ENCODE measurements at regions not wholly inside any gene's neighbourhood (a gene's known extent, or its start where the extent isn't known, plus 50 kb on each side); places are given as distances from the start of the nearest gene placed in this dataset.

GRCh38 chr4:101708293-101709039 is 82.1 kb upstream of the BANK1 start:
- no peak for FAIRE-seq
- no peak for DNase-seq (ENCODE audit: insufficient read length, low spot score)

GRCh38 chr4:101707596-101707995 is 82.9 kb upstream of the BANK1 start:
- FAIRE-seq (no peak), DNase-seq (ENCODE audit: insufficient read length, low spot score) (no peak)
- no peak for TF ChIP-seq CTCF (IDR thresholded peaks at IDR 0.05; ENCODE audit: insufficient read depth, missing control alignments)

More at GRCh38 chr4:101708293-101709039, 82.1 kb upstream of the BANK1 start:
- TF ChIP-seq CTCF (IDR thresholded peaks at IDR 0.05; ENCODE audit: insufficient read depth, missing control alignments): no peak

GRCh38 chr4:101706535-101707057 is 83.9 kb upstream of the BANK1 start:
- DNase-seq (ENCODE audit: insufficient read length, low spot score) (no peak), FAIRE-seq (no peak)
- no peak for TF ChIP-seq CTCF (IDR thresholded peaks at IDR 0.05; ENCODE audit: insufficient read depth, missing control alignments)

DNA sequence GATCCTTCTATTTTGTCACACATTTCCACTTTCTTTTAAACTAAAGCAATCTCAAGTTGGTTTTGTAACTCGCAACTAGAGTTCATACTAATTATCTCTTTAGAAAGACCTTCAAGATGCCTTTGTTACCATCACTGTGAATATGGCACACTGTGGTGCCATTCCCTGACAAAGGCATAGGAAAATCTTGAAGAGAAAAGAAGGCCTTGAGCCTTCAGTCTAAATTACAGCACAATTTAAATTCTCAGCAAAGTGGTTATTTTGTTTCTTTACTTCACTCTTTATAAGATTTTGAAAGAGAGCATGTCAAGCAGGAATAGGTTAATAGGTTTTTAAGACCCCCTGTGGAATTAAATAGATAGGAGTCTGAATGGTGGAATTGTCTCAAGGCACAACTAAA is 89.0 kb upstream of the BANK1 start:
- TF ChIP-seq CTCF (IDR thresholded peaks at IDR 0.05; ENCODE audit: insufficient read depth, missing control alignments): no peak
- no peak for FAIRE-seq
- no peak for DNase-seq (ENCODE audit: insufficient read length, low spot score)

- no peak for DNase-seq (ENCODE audit: insufficient read length, low spot score)
- FAIRE-seq: no peak
- no peak for TF ChIP-seq CTCF (IDR thresholded peaks at IDR 0.05; ENCODE audit: insufficient read depth, missing control alignments)
Measured at GRCh38 chr4:101699441-101700124, 90.9 kb upstream of the BANK1 start.

DNA sequence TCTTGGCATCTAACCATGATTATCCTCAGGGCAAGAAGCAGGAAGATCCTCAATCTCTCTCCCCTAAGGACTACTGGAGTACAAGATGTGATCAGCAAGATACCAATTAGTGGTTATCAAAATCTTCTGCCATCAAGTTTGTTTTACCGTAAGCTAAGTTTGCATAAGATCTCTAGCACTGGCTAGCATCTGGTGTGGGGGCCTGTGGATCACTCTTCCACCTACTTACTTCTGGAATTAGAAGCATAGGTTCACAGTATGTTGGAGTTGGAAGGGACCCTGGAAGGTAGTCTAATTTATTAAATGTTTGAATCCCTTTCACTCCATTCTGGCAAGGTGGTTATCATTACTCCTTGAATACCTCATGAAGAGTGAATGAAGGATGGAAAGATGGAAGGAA is 93.3 kb upstream of the BANK1 start:
- no peak for FAIRE-seq

More for the DNA sequence above, 93.3 kb upstream of the BANK1 start:
- TF ChIP-seq CTCF (IDR thresholded peaks at IDR 0.05; ENCODE audit: insufficient read depth, missing control alignments): no peak
- no peak for DNase-seq (ENCODE audit: insufficient read length, low spot score)
